NT2/D1 (cell line): ENCODE measurements at regions not wholly inside any gene's neighbourhood (a gene's known extent, or its start where the extent isn't known, plus 50 kb on each side); places are given as distances from the start of the nearest gene placed in this dataset.

Experiments
- DNase-seq: peaks from one replicate; pipeline ENCODE4 v3.0.0-alpha.2; 2011; ENCODE audit warnings: low read depth, low spot score
- H3K27me3 ChIP-seq: 2 replicates; pipeline ENCODE4 v1.6.0; 2011; ENCODE audit warnings: mild to moderate bottlenecking; ENCODE audit not compliant: insufficient read length, insufficient read depth
- H3K36me3 ChIP-seq: 2 replicates; pipeline ENCODE4 v1.6.1; 2011; ENCODE audit warnings: mild to moderate bottlenecking, low read length, mixed read lengths; ENCODE audit not compliant: insufficient read depth, insufficient read length
- H3K4me1 ChIP-seq: 2 replicates; pipeline ENCODE4 v1.5.1; 2011; ENCODE audit not compliant: insufficient read depth, insufficient read length
- H3K4me3 ChIP-seq: 2 replicates; pipeline ENCODE4 v1.5.1; 2011; ENCODE audit warnings: low read depth; ENCODE audit not compliant: insufficient read length
- H3K9ac ChIP-seq: 2 replicates; pipeline ENCODE4 v1.6.0; 2011; ENCODE audit warnings: low read depth; ENCODE audit not compliant: insufficient read length
- H3K9me3 ChIP-seq: 2 replicates; pipeline ENCODE4 v1.5.1; 2011; ENCODE audit warnings: mild to moderate bottlenecking, low read length; ENCODE audit not compliant: insufficient read depth
- SUZ12 ChIP-seq: IDR thresholded peaks from 2 replicates; pipeline ENCODE4 v1.6.1; 2011; ENCODE audit not compliant: insufficient read length, insufficient read depth; ENCODE audit errors: extremely low read depth
- YY1 ChIP-seq: IDR thresholded peaks from 2 replicates; pipeline ENCODE4 v1.6.1; 2011; ENCODE audit not compliant: insufficient read length, insufficient read depth
- ZNF274 ChIP-seq: IDR thresholded peaks from 2 replicates; pipeline ENCODE4 v1.6.1; 2011; ENCODE audit warnings: mild to moderate bottlenecking, low read depth, low read length

DNA sequence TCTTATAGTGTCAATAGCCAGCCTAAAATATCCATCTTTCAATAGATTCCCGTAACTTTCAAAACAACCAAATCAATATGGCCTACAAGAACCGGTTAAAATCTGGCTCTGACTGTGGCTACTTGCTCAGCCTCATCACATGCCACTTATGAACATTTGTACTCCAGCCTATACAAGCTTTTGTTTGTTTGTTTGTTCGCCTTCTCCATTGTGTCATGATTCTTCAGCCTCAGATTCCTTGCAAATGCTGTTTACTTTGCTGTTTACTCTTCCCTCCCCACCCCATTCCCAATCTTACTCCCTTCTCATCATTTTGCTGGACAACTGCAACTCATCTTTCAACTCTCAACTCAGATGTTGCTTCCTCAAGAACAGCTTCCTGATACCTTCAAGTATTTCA, 161.2 kb downstream of the CAPZA3 start:
- Histone ChIP-seq H3K4me3 (no peak overlapping the region), H3K9me3 (peaks cover 12% of the 10 kb centered on the region; the same call in 1 of the 2 replicates), H3K36me3 (no peaks in the 10 kb centered on the region), H3K27me3 (no peaks in the 10 kb centered on the region), H3K9ac (no peak overlapping the region), H3K4me1 (peaks cover 13% of the 10 kb centered on the region)
- TF ChIP-seq SUZ12, result no peak
- TF ChIP-seq YY1, result no peak
- TF ChIP-seq ZNF274, result no peak
- DNase-seq, result no peak

DNA sequence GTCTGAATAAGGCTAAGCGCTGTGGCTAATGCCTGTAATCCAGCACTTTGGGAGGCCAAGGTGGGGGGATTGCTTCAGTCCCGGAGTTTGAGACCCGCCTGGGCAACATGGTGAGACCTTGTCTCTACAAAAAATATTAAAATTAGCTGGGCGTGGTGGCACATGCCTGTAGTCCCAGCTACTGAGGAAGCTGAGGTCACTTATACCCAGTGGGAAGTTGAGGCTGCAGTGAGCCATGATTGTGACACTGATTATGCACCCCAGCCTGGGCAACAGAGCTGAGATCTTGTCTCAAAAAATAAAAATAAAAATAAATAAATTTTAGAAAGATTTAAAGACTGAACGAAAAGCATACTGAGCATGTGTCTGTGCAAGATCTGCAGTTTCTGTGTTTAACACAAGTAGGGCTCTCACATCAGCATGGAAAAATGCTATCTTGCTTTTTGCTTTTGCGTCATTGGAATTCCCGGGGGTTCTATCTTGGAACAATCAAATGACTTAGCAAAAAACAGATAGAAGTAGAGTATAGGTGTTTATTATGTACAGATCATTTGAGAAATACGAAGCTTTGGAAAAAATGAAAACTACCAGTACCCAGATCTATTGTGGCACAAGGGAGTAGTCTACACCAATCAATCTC, 161.9 kb downstream of the CAPZA3 start:
- H3K9me3 ChIP-seq, result peaks cover 12% of the 10 kb centered on the region; the same call in 1 of the 2 replicates
- peaks cover 13% of the 10 kb centered on the region for H3K4me1 ChIP-seq
- no peak for DNase-seq
- H3K9ac ChIP-seq, result no peak overlapping the region
- H3K36me3 ChIP-seq, result no peaks in the 10 kb centered on the region
- TF ChIP-seq YY1 (no peak), ZNF274 (no peak), SUZ12 (no peak)
- H3K4me3 ChIP-seq, result no peak overlapping the region
- no peaks in the 10 kb centered on the region for H3K27me3 ChIP-seq

DNA sequence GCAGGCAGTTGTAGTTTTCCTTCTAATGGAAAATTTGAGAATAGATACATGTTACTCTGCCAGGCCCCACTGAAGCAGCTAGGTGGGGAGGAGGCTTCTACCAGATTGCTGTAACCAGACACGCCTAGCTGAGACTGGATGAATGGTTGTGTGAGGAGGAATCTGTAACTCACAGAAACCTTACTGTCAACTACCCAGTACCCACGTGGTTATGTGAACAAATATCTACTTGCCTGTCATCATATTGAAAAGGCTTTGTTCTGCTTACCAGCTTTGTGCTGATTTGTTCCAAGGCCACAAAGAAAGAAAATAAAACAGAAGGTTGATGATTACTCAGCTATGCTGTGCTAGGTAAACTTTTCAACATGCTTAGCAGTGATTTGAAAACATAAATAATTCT, 167.2 kb downstream of the CAPZA3 start:
- Histone ChIP-seq H3K4me1 (no peaks in the 10 kb centered on the region), H3K36me3 (no peaks in the 10 kb centered on the region), H3K27me3 (no peaks in the 10 kb centered on the region), H3K4me3 (no peak overlapping the region), H3K9me3 (no peaks in the 10 kb centered on the region), H3K9ac (no peak overlapping the region)
- no peak for DNase-seq
- TF ChIP-seq YY1 (no peak), ZNF274 (no peak), SUZ12 (no peak)

DNA sequence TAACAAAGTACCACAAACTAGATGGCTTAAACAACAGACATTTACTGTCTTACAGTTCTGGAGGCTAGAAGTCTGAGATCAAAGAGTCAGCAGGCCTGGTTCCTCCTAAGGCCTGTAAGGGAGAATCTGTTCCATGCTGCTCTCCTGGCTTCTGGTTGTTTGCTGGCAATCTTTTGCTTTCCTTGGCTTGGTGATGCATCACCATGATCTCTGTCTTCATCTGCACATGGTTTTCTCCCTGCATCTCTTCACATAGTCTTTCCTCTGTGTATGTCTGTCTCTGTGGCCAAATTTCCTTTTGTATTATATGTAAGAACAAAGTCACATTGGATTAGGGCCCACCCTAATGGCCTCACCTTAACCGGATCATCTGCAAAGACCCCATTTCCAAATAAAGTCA, 168.5 kb downstream of the CAPZA3 start:
- Histone ChIP-seq H3K27me3 (no peaks in the 10 kb centered on the region), H3K9ac (no peak overlapping the region), H3K9me3 (no peaks in the 10 kb centered on the region), H3K4me1 (no peaks in the 10 kb centered on the region), H3K4me3 (no peak overlapping the region), H3K36me3 (no peaks in the 10 kb centered on the region)
- no peak for TF ChIP-seq SUZ12
- TF ChIP-seq YY1, result no peak
- no peak for TF ChIP-seq ZNF274
- DNase-seq, result no peak

DNA sequence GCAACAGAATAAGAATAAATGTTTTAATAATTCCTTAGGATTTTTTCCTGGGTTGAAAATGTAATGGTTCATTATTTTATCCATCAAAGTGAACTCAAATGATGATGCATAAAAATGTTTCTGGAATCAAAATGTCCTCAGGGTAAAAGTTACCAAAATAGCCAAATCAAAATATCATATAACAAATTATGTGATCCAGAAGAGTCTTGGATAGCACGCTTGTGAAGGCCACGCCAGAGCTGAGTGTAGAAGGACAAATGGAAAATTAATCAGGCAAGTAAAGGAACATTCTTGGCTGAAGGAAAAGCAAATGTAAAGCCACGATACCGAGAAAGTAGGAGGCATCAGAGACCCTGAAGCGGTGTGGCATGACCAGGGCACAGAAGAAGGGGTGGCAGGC, 169.2 kb downstream of the CAPZA3 start:
- Histone ChIP-seq H3K9ac (no peak overlapping the region), H3K4me3 (no peak overlapping the region), H3K27me3 (no peaks in the 10 kb centered on the region), H3K9me3 (no peaks in the 10 kb centered on the region), H3K4me1 (no peaks in the 10 kb centered on the region), H3K36me3 (no peaks in the 10 kb centered on the region)
- TF ChIP-seq SUZ12 (no peak), ZNF274 (no peak), YY1 (no peak)
- DNase-seq, result no peak

DNA sequence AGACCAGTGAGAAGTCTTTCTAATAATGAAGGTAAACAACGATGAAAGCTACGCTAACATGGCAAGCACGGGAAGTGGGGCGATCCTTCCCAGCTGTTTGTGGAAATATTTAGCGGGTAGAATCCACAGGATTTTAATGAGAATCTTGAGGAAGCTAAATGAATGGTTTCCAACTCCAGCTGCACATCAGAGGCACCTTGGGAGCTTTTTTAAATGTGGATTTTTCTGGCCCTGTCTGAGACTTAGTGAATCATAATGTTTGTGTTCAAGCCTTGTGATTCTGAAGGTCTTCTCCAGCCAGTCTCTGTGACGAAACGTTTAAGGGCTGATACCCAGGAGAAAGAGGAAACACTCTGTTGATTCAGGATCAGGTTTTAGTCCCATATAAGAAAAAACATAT, 169.8 kb downstream of the CAPZA3 start:
- DNase-seq, result no peak
- no peaks in the 10 kb centered on the region for H3K36me3 ChIP-seq
- H3K4me3 ChIP-seq, result no peak overlapping the region
- H3K9ac ChIP-seq, result no peak overlapping the region
- no peaks in the 10 kb centered on the region for H3K9me3 ChIP-seq
- no peaks in the 10 kb centered on the region for H3K4me1 ChIP-seq
- no peaks in the 10 kb centered on the region for H3K27me3 ChIP-seq
- TF ChIP-seq SUZ12 (no peak), ZNF274 (no peak), YY1 (no peak)

DNA sequence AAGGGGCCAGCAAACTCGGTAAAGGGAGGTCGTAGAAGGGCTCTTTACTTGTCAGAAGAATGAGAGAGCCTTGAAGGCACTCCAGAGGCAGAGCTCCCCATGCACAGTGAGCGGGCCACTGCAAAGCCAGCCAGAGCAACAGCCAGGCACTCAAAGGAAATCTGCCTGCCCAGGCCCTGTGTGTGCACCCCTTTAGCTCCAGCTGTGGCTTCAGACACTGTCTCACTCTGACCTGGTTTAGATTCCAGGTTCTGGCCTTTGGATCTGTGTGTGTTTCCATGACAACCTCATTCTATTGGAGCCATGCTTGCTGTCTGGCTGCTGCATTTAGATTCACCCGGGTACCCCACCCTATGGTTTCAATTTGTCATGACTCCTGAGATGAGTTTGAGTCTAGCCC, 170.3 kb downstream of the CAPZA3 start:
- no peak overlapping the region for H3K9ac ChIP-seq
- TF ChIP-seq ZNF274, result no peak
- TF ChIP-seq YY1, result no peak
- TF ChIP-seq SUZ12, result no peak
- DNase-seq, result no peak
- no peaks in the 10 kb centered on the region for H3K27me3 ChIP-seq
- H3K4me3 ChIP-seq, result no peak overlapping the region
- no peaks in the 10 kb centered on the region for H3K9me3 ChIP-seq
- H3K4me1 ChIP-seq, result no peaks in the 10 kb centered on the region
- H3K36me3 ChIP-seq, result no peaks in the 10 kb centered on the region
